ENCODE measurements at regions not wholly inside any gene's neighbourhood (a gene's known extent, or its start where the extent isn't known, plus 50 kb on each side); places are given as distances from the start of the nearest gene placed in this dataset.

- no peak overlapping the region for H3K4me2 ChIP-seq (ENCODE audit: low read length)
- no peak overlapping the region for H3K9ac ChIP-seq (ENCODE audit: low read length)
- H4K8ac ChIP-seq (ENCODE audit: low read depth, low read length), result no peak overlapping the region
- no peak overlapping the region for H3K4me3 ChIP-seq (ENCODE audit: low read length)
- no peaks in the 10 kb centered on the region for H3K27me3 ChIP-seq (ENCODE audit: insufficient read depth, low read length, poor library complexity)
- no peak overlapping the region for H3K4ac ChIP-seq (ENCODE audit: low read depth, low read length)
- H2BK15ac ChIP-seq (replicated peaks; ENCODE audit: low read depth), result no peak overlapping the region
- no peak for DNase-seq
- no peak overlapping the region for H3K23ac ChIP-seq (ENCODE audit: low read length)
- H3K79me2 ChIP-seq (ENCODE audit: control insufficient read depth, insufficient read depth, low read length), result no peaks in the 10 kb centered on the region
- no peaks in the 10 kb centered on the region for H3K79me1 ChIP-seq (ENCODE audit: low read length)
- no peak overlapping the region for H2BK120ac ChIP-seq (ENCODE audit: low read depth, low read length)
- H3K18ac ChIP-seq (ENCODE audit: low read length), result no peak overlapping the region
- H2BK5ac ChIP-seq (ENCODE audit: low read length), result no peak overlapping the region
- WGBS (ENCODE audit: extremely low coverage, insufficient coverage, low lambda C conversion rate), result no CpG with 5 or more reads among the region's 2 CpGs
- no peaks in the 10 kb centered on the region for H3K36me3 ChIP-seq (ENCODE audit: control insufficient read depth, insufficient read depth, low read length)
- H3K56ac ChIP-seq (ENCODE audit: low read length), result no peak overlapping the region
- H4K5ac ChIP-seq (ENCODE audit: low read length), result no peak overlapping the region
- no peaks in the 10 kb centered on the region for H3K4me1 ChIP-seq (ENCODE audit: control insufficient read depth, low read depth, low read length)
- H3K27ac ChIP-seq (ENCODE audit: low read depth, low read length), result no peak overlapping the region
- no peak overlapping the region for H2AK5ac ChIP-seq (ENCODE audit: low read length)
Measured at GRCh38 chr14:42163136-42163535, 556.5 kb downstream of the LRFN5 start.

GRCh38 chr14:42159138-42159537 lies 552.5 kb downstream of the LRFN5 start:
- Histone ChIP-seq H4K5ac (ENCODE audit: low read length) (no peak overlapping the region), H3K56ac (ENCODE audit: low read length) (no peak overlapping the region)

GRCh38 chr14:42149609-42150261 lies 543.1 kb downstream of the LRFN5 start:
- no peak overlapping the region for H2BK120ac ChIP-seq (ENCODE audit: low read depth, low read length)
- H3K36me3 ChIP-seq (ENCODE audit: control insufficient read depth, insufficient read depth, low read length), result no peaks in the 10 kb centered on the region
- no peak overlapping the region for H2BK5ac ChIP-seq (ENCODE audit: low read length)
- H4K8ac ChIP-seq (ENCODE audit: low read depth, low read length), result no peak overlapping the region
- H3K4me3 ChIP-seq (ENCODE audit: low read length), result no peak overlapping the region
- H3K79me1 ChIP-seq (ENCODE audit: low read length), result no peaks in the 10 kb centered on the region
- DNase-seq, result no peak
- H3K27me3 ChIP-seq (ENCODE audit: insufficient read depth, low read length, poor library complexity), result no peaks in the 10 kb centered on the region
- no peak overlapping the region for H3K56ac ChIP-seq (ENCODE audit: low read length)
- H3K9ac ChIP-seq (ENCODE audit: low read length), result no peak overlapping the region
- WGBS (ENCODE audit: extremely low coverage, insufficient coverage, low lambda C conversion rate), result no CpG with 5 or more reads among the region's 1 CpG
- H2BK15ac ChIP-seq (replicated peaks; ENCODE audit: low read depth), result no peak overlapping the region
- no peak overlapping the region for H4K5ac ChIP-seq (ENCODE audit: low read length)
- H3K23ac ChIP-seq (ENCODE audit: low read length), result no peak overlapping the region
- H3K4me1 ChIP-seq (ENCODE audit: control insufficient read depth, low read depth, low read length), result no peaks in the 10 kb centered on the region
- no peak overlapping the region for H3K4ac ChIP-seq (ENCODE audit: low read depth, low read length)
- no peak overlapping the region for H3K18ac ChIP-seq (ENCODE audit: low read length)
- no peaks in the 10 kb centered on the region for H3K79me2 ChIP-seq (ENCODE audit: control insufficient read depth, insufficient read depth, low read length)
- no peak overlapping the region for H2AK5ac ChIP-seq (ENCODE audit: low read length)
- H3K27ac ChIP-seq (ENCODE audit: low read depth, low read length), result no peak overlapping the region
- H3K4me2 ChIP-seq (ENCODE audit: low read length), result no peak overlapping the region

More at GRCh38 chr14:42159138-42159537, 552.5 kb downstream of the LRFN5 start:
- H3K27ac ChIP-seq (ENCODE audit: low read depth, low read length), result no peak overlapping the region
- no CpG with 5 or more reads among the region's 2 CpGs for WGBS (ENCODE audit: extremely low coverage, insufficient coverage, low lambda C conversion rate)
- H3K79me1 ChIP-seq (ENCODE audit: low read length), result no peaks in the 10 kb centered on the region
- H3K27me3 ChIP-seq (ENCODE audit: insufficient read depth, low read length, poor library complexity), result no peaks in the 10 kb centered on the region
- no peak overlapping the region for H3K23ac ChIP-seq (ENCODE audit: low read length)
- H2BK5ac ChIP-seq (ENCODE audit: low read length), result no peak overlapping the region
- no peak overlapping the region for H3K4ac ChIP-seq (ENCODE audit: low read depth, low read length)
- H2BK120ac ChIP-seq (ENCODE audit: low read depth, low read length), result no peak overlapping the region
- no peak overlapping the region for H4K8ac ChIP-seq (ENCODE audit: low read depth, low read length)
- no peaks in the 10 kb centered on the region for H3K79me2 ChIP-seq (ENCODE audit: control insufficient read depth, insufficient read depth, low read length)
- H3K4me2 ChIP-seq (ENCODE audit: low read length), result no peak overlapping the region
- H3K18ac ChIP-seq (ENCODE audit: low read length), result no peak overlapping the region
- no peak overlapping the region for H2AK5ac ChIP-seq (ENCODE audit: low read length)
- no peak overlapping the region for H3K9ac ChIP-seq (ENCODE audit: low read length)
- H3K4me1 ChIP-seq (ENCODE audit: control insufficient read depth, low read depth, low read length), result no peaks in the 10 kb centered on the region
- DNase-seq, result no peak
- H3K4me3 ChIP-seq (ENCODE audit: low read length), result no peak overlapping the region
- H3K36me3 ChIP-seq (ENCODE audit: control insufficient read depth, insufficient read depth, low read length), result no peaks in the 10 kb centered on the region
- no peak overlapping the region for H2BK15ac ChIP-seq (replicated peaks; ENCODE audit: low read depth)

GRCh38 chr14:42145766-42146165 lies 539.1 kb downstream of the LRFN5 start:
- Histone ChIP-seq H2BK5ac (ENCODE audit: low read length) (no peak overlapping the region), H2AK5ac (ENCODE audit: low read length) (no peak overlapping the region), H2BK15ac (replicated peaks; ENCODE audit: low read depth) (no peak overlapping the region), H3K9ac (ENCODE audit: low read length) (no peak overlapping the region), H3K4ac (ENCODE audit: low read depth, low read length) (no peak overlapping the region), H3K18ac (ENCODE audit: low read length) (no peak overlapping the region), H3K23ac (ENCODE audit: low read length) (no peak overlapping the region), H3K56ac (ENCODE audit: low read length) (no peak overlapping the region), H4K5ac (ENCODE audit: low read length) (no peak overlapping the region), H3K27me3 (ENCODE audit: insufficient read depth, low read length, poor library complexity) (no peaks in the 10 kb centered on the region), H3K79me1 (ENCODE audit: low read length) (no peaks in the 10 kb centered on the region), H3K79me2 (ENCODE audit: control insufficient read depth, insufficient read depth, low read length) (no peaks in the 10 kb centered on the region), H3K36me3 (ENCODE audit: control insufficient read depth, insufficient read depth, low read length) (no peaks in the 10 kb centered on the region), H3K4me2 (ENCODE audit: low read length) (no peak overlapping the region), H4K8ac (ENCODE audit: low read depth, low read length) (no peak overlapping the region), H3K4me1 (ENCODE audit: control insufficient read depth, low read depth, low read length) (no peaks in the 10 kb centered on the region), H3K4me3 (ENCODE audit: low read length) (no peak overlapping the region), H3K27ac (ENCODE audit: low read depth, low read length) (no peak overlapping the region), H2BK120ac (ENCODE audit: low read depth, low read length) (no peak overlapping the region)
- WGBS (ENCODE audit: extremely low coverage, insufficient coverage, low lambda C conversion rate), result no CpG with 5 or more reads among the region's 4 CpGs
- no peak for DNase-seq

- Histone ChIP-seq H4K8ac (ENCODE audit: low read depth, low read length) (no peak overlapping the region), H3K23ac (ENCODE audit: low read length) (no peak overlapping the region), H2BK120ac (ENCODE audit: low read depth, low read length) (no peak overlapping the region), H3K79me1 (ENCODE audit: low read length) (no peaks in the 10 kb centered on the region), H3K4ac (ENCODE audit: low read depth, low read length) (no peak overlapping the region), H3K4me1 (ENCODE audit: control insufficient read depth, low read depth, low read length) (no peaks in the 10 kb centered on the region), H3K56ac (ENCODE audit: low read length) (no peak overlapping the region), H3K4me3 (ENCODE audit: low read length) (no peak overlapping the region), H3K4me2 (ENCODE audit: low read length) (no peak overlapping the region), H3K9ac (ENCODE audit: low read length) (no peak overlapping the region), H3K79me2 (ENCODE audit: control insufficient read depth, insufficient read depth, low read length) (no peaks in the 10 kb centered on the region), H4K5ac (ENCODE audit: low read length) (no peak overlapping the region), H2BK15ac (replicated peaks; ENCODE audit: low read depth) (no peak overlapping the region), H3K36me3 (ENCODE audit: control insufficient read depth, insufficient read depth, low read length) (no peaks in the 10 kb centered on the region), H3K27me3 (ENCODE audit: insufficient read depth, low read length, poor library complexity) (no peaks in the 10 kb centered on the region), H3K18ac (ENCODE audit: low read length) (no peak overlapping the region), H2BK5ac (ENCODE audit: low read length) (no peak overlapping the region), H3K27ac (ENCODE audit: low read depth, low read length) (no peak overlapping the region), H2AK5ac (ENCODE audit: low read length) (no peak overlapping the region)
- WGBS (ENCODE audit: extremely low coverage, insufficient coverage, low lambda C conversion rate), result no CpG with 5 or more reads among the region's 2 CpGs
- no peak for DNase-seq
Measured at GRCh38 chr14:42143114-42143513, 536.4 kb downstream of the LRFN5 start.

- WGBS (ENCODE audit: extremely low coverage, insufficient coverage, low lambda C conversion rate), result no CpG with 5 or more reads among the region's 2 CpGs
- Histone ChIP-seq H3K79me1 (ENCODE audit: low read length) (no peaks in the 10 kb centered on the region), H3K27me3 (ENCODE audit: insufficient read depth, low read length, poor library complexity) (no peaks in the 10 kb centered on the region), H2BK120ac (ENCODE audit: low read depth, low read length) (no peak overlapping the region), H3K4me3 (ENCODE audit: low read length) (no peak overlapping the region), H4K5ac (ENCODE audit: low read length) (no peak overlapping the region), H3K18ac (ENCODE audit: low read length) (no peak overlapping the region), H3K27ac (ENCODE audit: low read depth, low read length) (no peak overlapping the region), H3K23ac (ENCODE audit: low read length) (no peak overlapping the region), H2AK5ac (ENCODE audit: low read length) (no peak overlapping the region), H3K56ac (ENCODE audit: low read length) (no peak overlapping the region), H3K4me2 (ENCODE audit: low read length) (no peak overlapping the region), H3K4me1 (ENCODE audit: control insufficient read depth, low read depth, low read length) (no peaks in the 10 kb centered on the region), H3K9ac (ENCODE audit: low read length) (no peak overlapping the region), H3K79me2 (ENCODE audit: control insufficient read depth, insufficient read depth, low read length) (no peaks in the 10 kb centered on the region), H2BK15ac (replicated peaks; ENCODE audit: low read depth) (no peak overlapping the region), H3K4ac (ENCODE audit: low read depth, low read length) (no peak overlapping the region), H2BK5ac (ENCODE audit: low read length) (no peak overlapping the region), H4K8ac (ENCODE audit: low read depth, low read length) (no peak overlapping the region), H3K36me3 (ENCODE audit: control insufficient read depth, insufficient read depth, low read length) (no peaks in the 10 kb centered on the region)
- no peak for DNase-seq
Measured at GRCh38 chr14:42141328-42141727, 534.7 kb downstream of the LRFN5 start.
